ENCODE measurements at regions not wholly inside any gene's neighbourhood (a gene's known extent, or its start where the extent isn't known, plus 50 kb on each side); places are given as distances from the start of the nearest gene placed in this dataset.

GRCh38 chr3:116899253-116899652 is 189.7 kb downstream of the TUSC7 start:
- Histone ChIP-seq H3K36me3 (no peaks in the 10 kb centered on the region), H3K4me3 (no peak overlapping the region), H3K27me3 (no peaks in the 10 kb centered on the region), H3K4me1 (no peaks in the 10 kb centered on the region), H3K9me3 (no peaks in the 10 kb centered on the region), H3K27ac (no peak overlapping the region)
- ATAC-seq (no peak), DNase-seq (no peak)
- no peak for TF ChIP-seq CTCF (IDR thresholded peaks at IDR 0.05)
- intact Hi-C loops (cut with DNase I): no loop called here

- H3K36me3 ChIP-seq: no peaks in the 10 kb centered on the region
- H3K9me3 ChIP-seq: no peaks in the 10 kb centered on the region
- ATAC-seq (no peak), DNase-seq (no peak)
- no peaks in the 10 kb centered on the region for H3K27me3 ChIP-seq
- no peak for TF ChIP-seq CTCF (IDR thresholded peaks at IDR 0.05)
- H3K4me1 ChIP-seq: no peaks in the 10 kb centered on the region
- intact Hi-C loops (cut with DNase I): no loop called here
- H3K4me3 ChIP-seq: no peak overlapping the region
- H3K27ac ChIP-seq: no peak overlapping the region
Measured at GRCh38 chr3:116905334-116905733, 195.8 kb downstream of the TUSC7 start.

- intact Hi-C loops (cut with DNase I): no loop called here
- Histone ChIP-seq H3K4me1 (no peaks in the 10 kb centered on the region), H3K36me3 (no peaks in the 10 kb centered on the region), H3K27ac (no peak overlapping the region), H3K27me3 (no peaks in the 10 kb centered on the region), H3K9me3 (no peaks in the 10 kb centered on the region), H3K4me3 (no peak overlapping the region)
- DNase-seq (no peak), ATAC-seq (no peak)
- TF ChIP-seq CTCF (IDR thresholded peaks at IDR 0.05): no peak
Measured at GRCh38 chr3:116905794-116906193, 196.2 kb downstream of the TUSC7 start.

GRCh38 chr3:116912116-116912515 is 202.5 kb downstream of the TUSC7 start:
- no peaks in the 10 kb centered on the region for H3K9me3 ChIP-seq
- H3K27me3 ChIP-seq: no peaks in the 10 kb centered on the region
- H3K4me1 ChIP-seq: no peaks in the 10 kb centered on the region
- ATAC-seq (no peak), DNase-seq (no peak)
- H3K36me3 ChIP-seq: no peaks in the 10 kb centered on the region
- TF ChIP-seq CTCF (IDR thresholded peaks at IDR 0.05): no peak
- intact Hi-C loops (cut with DNase I): no loop called here
- no peak overlapping the region for H3K4me3 ChIP-seq
- H3K27ac ChIP-seq: no peak overlapping the region

- ATAC-seq (no peak), DNase-seq (no peak)
- H3K4me3 ChIP-seq: no peak overlapping the region
- no peaks in the 10 kb centered on the region for H3K36me3 ChIP-seq
- H3K27ac ChIP-seq: no peak overlapping the region
- H3K4me1 ChIP-seq: no peaks in the 10 kb centered on the region
- no peak for TF ChIP-seq CTCF (IDR thresholded peaks at IDR 0.05)
- H3K9me3 ChIP-seq: no peaks in the 10 kb centered on the region
- intact Hi-C loops (cut with DNase I): no loop called here
- no peaks in the 10 kb centered on the region for H3K27me3 ChIP-seq
Measured at GRCh38 chr3:116914004-116914403, 204.4 kb downstream of the TUSC7 start.
